ENCODE measurements at regions not wholly inside any gene's neighbourhood (a gene's known extent, or its start where the extent isn't known, plus 50 kb on each side); places are given as distances from the start of the nearest gene placed in this dataset.

DNA sequence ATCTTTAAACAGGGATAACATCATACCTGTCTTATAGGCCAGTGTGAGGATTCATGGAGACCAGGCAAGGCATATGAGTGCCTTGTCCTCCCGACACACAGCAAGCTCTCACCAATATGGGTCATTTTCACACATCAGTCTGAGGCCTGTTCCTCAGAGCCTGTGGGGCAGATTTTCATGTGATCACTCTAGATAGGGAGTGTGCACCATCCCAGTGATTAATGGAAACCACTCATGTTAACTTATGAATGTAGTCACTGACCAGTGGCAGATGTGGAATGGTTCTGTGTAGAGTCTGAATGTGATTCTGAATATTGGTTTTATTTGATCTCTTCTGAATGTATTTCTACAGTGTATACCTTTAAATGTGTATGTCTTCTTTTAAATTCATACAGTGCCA is 219.7 kb upstream of the SFSWAP start:
- TF ChIP-seq, protein P1, sequence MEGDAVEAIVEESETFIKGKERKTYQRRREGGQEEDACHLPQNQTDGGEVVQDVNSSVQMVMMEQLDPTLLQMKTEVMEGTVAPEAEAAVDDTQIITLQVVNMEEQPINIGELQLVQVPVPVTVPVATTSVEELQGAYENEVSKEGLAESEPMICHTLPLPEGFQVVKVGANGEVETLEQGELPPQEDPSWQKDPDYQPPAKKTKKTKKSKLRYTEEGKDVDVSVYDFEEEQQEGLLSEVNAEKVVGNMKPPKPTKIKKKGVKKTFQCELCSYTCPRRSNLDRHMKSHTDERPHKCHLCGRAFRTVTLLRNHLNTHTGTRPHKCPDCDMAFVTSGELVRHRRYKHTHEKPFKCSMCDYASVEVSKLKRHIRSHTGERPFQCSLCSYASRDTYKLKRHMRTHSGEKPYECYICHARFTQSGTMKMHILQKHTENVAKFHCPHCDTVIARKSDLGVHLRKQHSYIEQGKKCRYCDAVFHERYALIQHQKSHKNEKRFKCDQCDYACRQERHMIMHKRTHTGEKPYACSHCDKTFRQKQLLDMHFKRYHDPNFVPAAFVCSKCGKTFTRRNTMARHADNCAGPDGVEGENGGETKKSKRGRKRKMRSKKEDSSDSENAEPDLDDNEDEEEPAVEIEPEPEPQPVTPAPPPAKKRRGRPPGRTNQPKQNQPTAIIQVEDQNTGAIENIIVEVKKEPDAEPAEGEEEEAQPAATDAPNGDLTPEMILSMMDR (IDR thresholded peaks at IDR 0.05) = no peak
- no peak for TF ChIP-seq POLR2A (IDR thresholded peaks at IDR 0.05)

Data from adrenal gland (tissue), 5 donors.